Erythroblast (primary cell): ENCODE measurements at regions not wholly inside any gene's neighbourhood (a gene's known extent, or its start where the extent isn't known, plus 50 kb on each side); places are given as distances from the start of the nearest gene placed in this dataset.

Source experiments
- GATA1 ChIP-seq: IDR thresholded peaks from 2 replicates; pipeline ENCODE4 v1.6.1; 2011; ENCODE audit warnings: low read depth, mild to moderate bottlenecking, control low read depth, low read length, moderate library complexity
- POLR2A ChIP-seq: IDR thresholded peaks from 2 replicates; pipeline ENCODE4 v1.6.1; 2011; ENCODE audit warnings: mild to moderate bottlenecking, low read length

GRCh38 chr3:84555629-84556028 lies 403.2 kb upstream of the CADM2 start:
- no peak for TF ChIP-seq POLR2A
- no peak for TF ChIP-seq GATA1
